ENCODE measurements at regions not wholly inside any gene's neighbourhood (a gene's known extent, or its start where the extent isn't known, plus 50 kb on each side); places are given as distances from the start of the nearest gene placed in this dataset.

GRCh38 chr2:220090050-220090449, 462.6 kb downstream of the SLC4A3 start:
- WGBS, 2 donors = 38 to 49% methylated on average over 3 of the region's 3 CpGs
- ATAC-seq (no peak), DNase-seq (no peak)
- Histone ChIP-seq H3K4me3 (no peak overlapping the region), H3K27me3 (no peaks in the 10 kb centered on the region), H3K9me3 (no peaks in the 10 kb centered on the region), H3K4me1 (no peaks in the 10 kb centered on the region), H3K27ac (no peak overlapping the region), H3K36me3 (replicated peaks in 1 of 2; ENCODE audit: insufficient read depth in 1 of 2, low read depth in 2 of 2) (no peaks in the 10 kb centered on the region)
- TF ChIP-seq POLR2A (IDR thresholded peaks at IDR 0.05) (no peak), CTCF (IDR thresholded peaks at IDR 0.05) (no peak)
- intact Hi-C loops (cut with DNase I) = no loop called here

- Histone ChIP-seq H3K27ac (no peak overlapping the region), H3K36me3 (replicated peaks in 1 of 2; ENCODE audit: insufficient read depth in 1 of 2, low read depth in 2 of 2) (no peaks in the 10 kb centered on the region), H3K27me3 (no peaks in the 10 kb centered on the region), H3K4me1 (no peaks in the 10 kb centered on the region), H3K4me3 (no peak overlapping the region), H3K9me3 (no peaks in the 10 kb centered on the region)
- DNase-seq (no peak), ATAC-seq (no peak)
- WGBS, 2 donors = 26 to 30% methylated on average over 2 of the region's 2 CpGs
- TF ChIP-seq CTCF (IDR thresholded peaks at IDR 0.05) = no peak
- no peak for TF ChIP-seq POLR2A (IDR thresholded peaks at IDR 0.05)
- intact Hi-C loops (cut with DNase I) = no loop called here
These were observed 469.0 kb downstream of the SLC4A3 start for GRCh38 chr2:220096406-220096805.

GRCh38 chr2:220101980-220102379, 474.6 kb downstream of the SLC4A3 start:
- Histone ChIP-seq H3K36me3 (replicated peaks in 1 of 2; ENCODE audit: insufficient read depth in 1 of 2, low read depth in 2 of 2) (no peaks in the 10 kb centered on the region), H3K9me3 (no peaks in the 10 kb centered on the region), H3K4me3 (no peak overlapping the region), H3K27ac (no peak overlapping the region), H3K27me3 (no peaks in the 10 kb centered on the region), H3K4me1 (no peaks in the 10 kb centered on the region)
- intact Hi-C loops (cut with DNase I) = no loop called here
- DNase-seq (no peak), ATAC-seq (no peak)
- no peak for TF ChIP-seq POLR2A (IDR thresholded peaks at IDR 0.05)
- no peak for TF ChIP-seq CTCF (IDR thresholded peaks at IDR 0.05)
- 69 to 72% methylated on average over 5 to 6 of the region's 6 CpGs for WGBS, 2 donors

- 28 to 37% methylated on average over 2 of the region's 2 CpGs for WGBS, 2 donors
- Histone ChIP-seq H3K27ac (no peak overlapping the region), H3K9me3 (no peaks in the 10 kb centered on the region), H3K4me1 (no peaks in the 10 kb centered on the region), H3K4me3 (no peak overlapping the region), H3K36me3 (replicated peaks in 1 of 2; ENCODE audit: insufficient read depth in 1 of 2, low read depth in 2 of 2) (no peaks in the 10 kb centered on the region), H3K27me3 (no peaks in the 10 kb centered on the region)
- ATAC-seq (no peak), DNase-seq (no peak)
- intact Hi-C loops (cut with DNase I) = no loop called here
- TF ChIP-seq POLR2A (IDR thresholded peaks at IDR 0.05) = no peak
These were observed 476.2 kb downstream of the SLC4A3 start for GRCh38 chr2:220103596-220103995.

- DNase-seq (no peak), ATAC-seq (no peak)
- no peaks in the 10 kb centered on the region for H3K9me3 ChIP-seq
- no peaks in the 10 kb centered on the region for H3K36me3 ChIP-seq (replicated peaks in 1 of 2; ENCODE audit: insufficient read depth in 1 of 2, low read depth in 2 of 2)
- H3K27me3 ChIP-seq = no peaks in the 10 kb centered on the region
- TF ChIP-seq CTCF (IDR thresholded peaks at IDR 0.05) = no peak
- no peak for TF ChIP-seq POLR2A (IDR thresholded peaks at IDR 0.05)
- intact Hi-C loops (cut with DNase I) = no loop called here
- WGBS, 2 donors = 43 to 45% methylated on average over 5 to 7 of the region's 7 CpGs
- no peak overlapping the region for H3K4me3 ChIP-seq
- no peaks in the 10 kb centered on the region for H3K4me1 ChIP-seq
- no peak overlapping the region for H3K27ac ChIP-seq
These were observed 477.5 kb downstream of the SLC4A3 start for GRCh38 chr2:220104871-220105351.

Measured in body of pancreas (tissue), 4 donors.